Mammary epithelial cell (primary cell): ENCODE measurements at regions not wholly inside any gene's neighbourhood (a gene's known extent, or its start where the extent isn't known, plus 50 kb on each side); places are given as distances from the start of the nearest gene placed in this dataset.

Source experiments
- EZH2 ChIP-seq: IDR thresholded peaks from 2 replicates; pipeline ENCODE4 v1.6.1; 2012; ENCODE audit warnings: low read length, inconsistent platforms, borderline replicate concordance
- TF ChIP-seq, protein P1 (sequence below), 2 donors: IDR thresholded peaks in 1 of 2; conservative IDR thresholded peaks in 1 of 2; 2 replicates each; pipeline ENCODE4 v1.5.1; 2011 to 2012; ENCODE audit warnings: inconsistent platforms in 2 of 2, low read length in 2 of 2, mild to moderate bottlenecking in 2 of 2, control low read depth in 1 of 2, low read depth in 1 of 2; ENCODE audit not compliant: insufficient read depth in 1 of 2; ENCODE audit errors: extremely low read depth in 1 of 2

DNA sequence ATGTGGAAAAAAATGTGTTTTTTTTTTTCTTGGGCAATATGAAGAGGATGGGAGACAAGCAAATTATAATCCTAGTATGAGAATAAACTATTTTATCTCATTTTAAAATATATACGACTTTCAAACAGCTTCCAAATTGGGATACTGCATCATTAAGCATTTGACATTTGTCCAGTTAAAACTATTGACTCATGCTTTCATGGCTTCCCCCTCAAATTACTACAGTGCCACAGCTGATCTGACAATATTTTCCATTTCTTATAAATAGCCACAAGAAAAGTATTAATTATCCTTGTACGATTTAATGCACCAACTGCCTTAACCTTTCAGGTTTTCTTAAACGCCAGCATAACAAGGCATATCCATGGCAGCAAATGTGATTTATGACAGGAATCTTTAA lies 1134.8 kb upstream of the ZEB2 start:
- TF ChIP-seq, protein P1, sequence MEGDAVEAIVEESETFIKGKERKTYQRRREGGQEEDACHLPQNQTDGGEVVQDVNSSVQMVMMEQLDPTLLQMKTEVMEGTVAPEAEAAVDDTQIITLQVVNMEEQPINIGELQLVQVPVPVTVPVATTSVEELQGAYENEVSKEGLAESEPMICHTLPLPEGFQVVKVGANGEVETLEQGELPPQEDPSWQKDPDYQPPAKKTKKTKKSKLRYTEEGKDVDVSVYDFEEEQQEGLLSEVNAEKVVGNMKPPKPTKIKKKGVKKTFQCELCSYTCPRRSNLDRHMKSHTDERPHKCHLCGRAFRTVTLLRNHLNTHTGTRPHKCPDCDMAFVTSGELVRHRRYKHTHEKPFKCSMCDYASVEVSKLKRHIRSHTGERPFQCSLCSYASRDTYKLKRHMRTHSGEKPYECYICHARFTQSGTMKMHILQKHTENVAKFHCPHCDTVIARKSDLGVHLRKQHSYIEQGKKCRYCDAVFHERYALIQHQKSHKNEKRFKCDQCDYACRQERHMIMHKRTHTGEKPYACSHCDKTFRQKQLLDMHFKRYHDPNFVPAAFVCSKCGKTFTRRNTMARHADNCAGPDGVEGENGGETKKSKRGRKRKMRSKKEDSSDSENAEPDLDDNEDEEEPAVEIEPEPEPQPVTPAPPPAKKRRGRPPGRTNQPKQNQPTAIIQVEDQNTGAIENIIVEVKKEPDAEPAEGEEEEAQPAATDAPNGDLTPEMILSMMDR (conservative IDR thresholded peaks at IDR 0.05 in 1 of 2, IDR thresholded peaks at IDR 0.05 in 1 of 2; ENCODE audit: extremely low read depth in 1 of 2, insufficient read depth in 1 of 2, low read depth in 1 of 2, low read length in 2 of 2): no peak
- TF ChIP-seq EZH2: no peak
